ENCODE measurements at regions not wholly inside any gene's neighbourhood (a gene's known extent, or its start where the extent isn't known, plus 50 kb on each side); places are given as distances from the start of the nearest gene placed in this dataset.

- Histone ChIP-seq H3K4me3 (ENCODE audit: low read depth, low read length, poor library complexity, severe bottlenecking) (no peak overlapping the region), H3K9me3 (ENCODE audit: low read length) (no peaks in the 10 kb centered on the region), H3K4me2 (ENCODE audit: low read length) (no peak overlapping the region), H4K20me1 (ENCODE audit: insufficient read depth, low read length) (no peaks in the 10 kb centered on the region), H3K9me2 (ENCODE audit: insufficient read depth, low read length) (no peaks in the 10 kb centered on the region), H3K4me1 (ENCODE audit: insufficient read depth, low read length, poor library complexity, severe bottlenecking) (no peaks in the 10 kb centered on the region), H3K36me3 (ENCODE audit: insufficient read depth, low read length) (no peaks in the 10 kb centered on the region), H3K27ac (ENCODE audit: low read depth, low read length, poor library complexity, severe bottlenecking) (no peak overlapping the region), H3K79me2 (ENCODE audit: insufficient read depth, low read depth, low read length) (no peaks in the 10 kb centered on the region), H2AFZ (ENCODE audit: low read length) (no peak overlapping the region)
- no TSS peak for BruUV-seq (replicated peaks)
- no peak for TF ChIP-seq EZH2phosphoT487 (IDR thresholded peaks at IDR 0.05; ENCODE audit: borderline replicate concordance, low read depth, low read length)
- no peak for TF ChIP-seq CTCF (conservative IDR thresholded peaks at IDR 0.05; ENCODE audit: low read length)
- DNase-seq (ENCODE audit: low spot score), result no peak
- intact Hi-C loops (cut with micrococcal nuclease; ENCODE audit: unreplicated experiment), result no loop called here
- POLR2A ChIA-PET, result no interaction called here
- CTCF ChIA-PET (ENCODE audit: unreplicated experiment), result no interaction called here
Measured at GRCh38 chr7:13407911-13408310, 581.6 kb downstream of the ETV1 start.

GRCh38 chr7:13411151-13411550 is 578.3 kb downstream of the ETV1 start:
- no peaks in the 10 kb centered on the region for H3K4me1 ChIP-seq (ENCODE audit: insufficient read depth, low read length, poor library complexity, severe bottlenecking)
- no peaks in the 10 kb centered on the region for H3K36me3 ChIP-seq (ENCODE audit: insufficient read depth, low read length)
- no peaks in the 10 kb centered on the region for H3K79me2 ChIP-seq (ENCODE audit: insufficient read depth, low read depth, low read length)
- CTCF ChIA-PET (ENCODE audit: unreplicated experiment), result no interaction called here
- no peak overlapping the region for H2AFZ ChIP-seq (ENCODE audit: low read length)
- no peak for TF ChIP-seq EZH2phosphoT487 (IDR thresholded peaks at IDR 0.05; ENCODE audit: borderline replicate concordance, low read depth, low read length)
- no peak for TF ChIP-seq CTCF (conservative IDR thresholded peaks at IDR 0.05; ENCODE audit: low read length)
- H3K27ac ChIP-seq (ENCODE audit: low read depth, low read length, poor library complexity, severe bottlenecking), result no peak overlapping the region
- DNase-seq (ENCODE audit: low spot score), result no peak
- no peak overlapping the region for H3K4me2 ChIP-seq (ENCODE audit: low read length)
- POLR2A ChIA-PET, result no interaction called here
- intact Hi-C loops (cut with micrococcal nuclease; ENCODE audit: unreplicated experiment), result no loop called here
- no peaks in the 10 kb centered on the region for H3K9me2 ChIP-seq (ENCODE audit: insufficient read depth, low read length)
- no peak overlapping the region for H3K4me3 ChIP-seq (ENCODE audit: low read depth, low read length, poor library complexity, severe bottlenecking)
- H4K20me1 ChIP-seq (ENCODE audit: insufficient read depth, low read length), result no peaks in the 10 kb centered on the region
- H3K9me3 ChIP-seq (ENCODE audit: low read length), result no peaks in the 10 kb centered on the region; the same call in 1 of the 2 replicates
- BruUV-seq (replicated peaks), result no TSS peak

GRCh38 chr7:13411636-13412035 is 577.8 kb downstream of the ETV1 start:
- H3K4me2 ChIP-seq (ENCODE audit: low read length), result no peak overlapping the region
- H3K4me3 ChIP-seq (ENCODE audit: low read depth, low read length, poor library complexity, severe bottlenecking), result no peak overlapping the region
- no peak for DNase-seq (ENCODE audit: low spot score)
- H3K4me1 ChIP-seq (ENCODE audit: insufficient read depth, low read length, poor library complexity, severe bottlenecking), result no peaks in the 10 kb centered on the region
- no TSS peak for BruUV-seq (replicated peaks)
- H3K27ac ChIP-seq (ENCODE audit: low read depth, low read length, poor library complexity, severe bottlenecking), result no peak overlapping the region
- no peaks in the 10 kb centered on the region for H3K9me2 ChIP-seq (ENCODE audit: insufficient read depth, low read length)
- H3K9me3 ChIP-seq (ENCODE audit: low read length), result no peaks in the 10 kb centered on the region; the same call in 1 of the 2 replicates
- H4K20me1 ChIP-seq (ENCODE audit: insufficient read depth, low read length), result no peaks in the 10 kb centered on the region
- no peak overlapping the region for H2AFZ ChIP-seq (ENCODE audit: low read length)
- ChIA-PET CTCF (ENCODE audit: unreplicated experiment) (no interaction called here), POLR2A (no interaction called here)
- intact Hi-C loops (cut with micrococcal nuclease; ENCODE audit: unreplicated experiment), result no loop called here
- H3K79me2 ChIP-seq (ENCODE audit: insufficient read depth, low read depth, low read length), result no peaks in the 10 kb centered on the region
- H3K36me3 ChIP-seq (ENCODE audit: insufficient read depth, low read length), result no peaks in the 10 kb centered on the region
- TF ChIP-seq EZH2phosphoT487 (IDR thresholded peaks at IDR 0.05; ENCODE audit: borderline replicate concordance, low read depth, low read length), result no peak
- no peak for TF ChIP-seq CTCF (conservative IDR thresholded peaks at IDR 0.05; ENCODE audit: low read length)

Measured in OCI-LY7 (cell line).